Fibroblast of the aortic adventitia (primary cell): ENCODE measurements at regions not wholly inside any gene's neighbourhood (a gene's known extent, or its start where the extent isn't known, plus 50 kb on each side); places are given as distances from the start of the nearest gene placed in this dataset.

ENCODE experiments used
- DNase-seq: peaks from one replicate; pipeline ENCODE4 v3.0.0-alpha.2; 2010; ENCODE audit warnings: low read depth
- H3K4me3 ChIP-seq: 2 replicates; pipeline ENCODE4 v1.5.1; 2011; ENCODE audit warnings: low read depth, mild to moderate bottlenecking, control low read depth, low read length, moderate library complexity
- TF ChIP-seq, protein P1 (sequence below): IDR thresholded peaks from 2 replicates; pipeline ENCODE4 v1.5.1; 2011; ENCODE audit warnings: mild to moderate bottlenecking, low read length, control low read depth, inconsistent platforms; ENCODE audit not compliant: insufficient read depth

DNA sequence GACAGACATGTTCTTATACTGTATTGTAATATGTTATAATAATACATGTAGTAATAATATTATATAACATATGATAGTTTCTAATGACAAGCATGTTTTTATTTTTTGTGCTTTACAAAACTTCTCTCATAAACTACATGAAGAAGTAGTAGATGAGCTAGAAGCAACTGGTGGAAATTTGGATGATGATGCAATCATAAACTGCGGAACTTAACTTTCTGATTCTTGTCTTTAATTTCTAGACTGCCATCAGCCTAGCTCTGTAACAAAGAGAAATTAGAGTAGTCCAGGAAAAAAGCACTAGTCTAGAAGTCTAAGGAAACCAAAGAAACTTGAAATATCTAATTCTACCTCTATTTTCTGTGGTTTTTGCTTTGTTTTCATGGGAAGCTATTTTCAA lies 71.0 kb upstream of the SPATS2L start:
- TF ChIP-seq, protein P1, sequence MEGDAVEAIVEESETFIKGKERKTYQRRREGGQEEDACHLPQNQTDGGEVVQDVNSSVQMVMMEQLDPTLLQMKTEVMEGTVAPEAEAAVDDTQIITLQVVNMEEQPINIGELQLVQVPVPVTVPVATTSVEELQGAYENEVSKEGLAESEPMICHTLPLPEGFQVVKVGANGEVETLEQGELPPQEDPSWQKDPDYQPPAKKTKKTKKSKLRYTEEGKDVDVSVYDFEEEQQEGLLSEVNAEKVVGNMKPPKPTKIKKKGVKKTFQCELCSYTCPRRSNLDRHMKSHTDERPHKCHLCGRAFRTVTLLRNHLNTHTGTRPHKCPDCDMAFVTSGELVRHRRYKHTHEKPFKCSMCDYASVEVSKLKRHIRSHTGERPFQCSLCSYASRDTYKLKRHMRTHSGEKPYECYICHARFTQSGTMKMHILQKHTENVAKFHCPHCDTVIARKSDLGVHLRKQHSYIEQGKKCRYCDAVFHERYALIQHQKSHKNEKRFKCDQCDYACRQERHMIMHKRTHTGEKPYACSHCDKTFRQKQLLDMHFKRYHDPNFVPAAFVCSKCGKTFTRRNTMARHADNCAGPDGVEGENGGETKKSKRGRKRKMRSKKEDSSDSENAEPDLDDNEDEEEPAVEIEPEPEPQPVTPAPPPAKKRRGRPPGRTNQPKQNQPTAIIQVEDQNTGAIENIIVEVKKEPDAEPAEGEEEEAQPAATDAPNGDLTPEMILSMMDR = no peak
- no peak overlapping the region for H3K4me3 ChIP-seq
- DNase-seq = no peak

DNA sequence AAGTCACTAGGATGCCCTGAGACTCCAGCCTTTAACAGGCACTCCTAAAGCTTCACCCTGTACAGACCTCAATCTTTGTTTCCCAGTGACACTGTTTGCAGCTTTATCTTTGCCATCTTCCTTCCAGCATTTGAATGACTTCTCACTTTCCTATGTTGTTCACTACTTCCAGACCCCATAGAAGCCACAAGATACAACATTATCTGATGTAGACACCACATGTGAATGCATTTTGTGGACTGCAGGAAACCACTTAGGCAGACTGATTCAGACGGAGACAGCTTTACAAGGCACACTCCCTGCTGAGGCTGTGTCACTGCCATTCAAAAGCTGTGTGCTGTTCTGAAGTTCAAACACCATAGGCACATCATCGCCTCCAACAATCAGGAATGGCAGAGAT lies 67.3 kb upstream of the SPATS2L start:
- H3K4me3 ChIP-seq = no peak overlapping the region

DNA sequence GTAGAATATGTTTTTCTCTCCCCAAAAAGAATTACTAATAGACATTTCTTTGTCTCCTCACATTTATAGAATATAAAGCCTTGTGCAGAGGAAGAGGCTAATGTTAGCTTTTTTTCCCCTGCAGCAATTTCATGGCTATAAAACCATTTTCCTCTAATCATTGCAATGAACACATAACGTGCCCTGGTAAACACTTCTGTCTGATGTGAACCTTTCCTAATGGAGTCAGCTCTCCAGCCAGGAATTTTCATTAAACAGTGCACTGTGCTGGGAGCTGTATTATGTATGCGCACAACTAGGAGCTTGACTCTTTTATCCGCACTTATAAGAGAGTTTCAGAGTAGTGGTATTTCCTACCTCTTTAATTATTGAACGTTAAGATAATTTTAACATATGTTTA lies 63.9 kb upstream of the SPATS2L start:
- TF ChIP-seq, protein P1 = no peak
- no peak for DNase-seq
- H3K4me3 ChIP-seq = no peak overlapping the region

More for the DNA sequence above, 67.3 kb upstream of the SPATS2L start:
- no peak for DNase-seq
- TF ChIP-seq, protein P1 = no peak

DNA sequence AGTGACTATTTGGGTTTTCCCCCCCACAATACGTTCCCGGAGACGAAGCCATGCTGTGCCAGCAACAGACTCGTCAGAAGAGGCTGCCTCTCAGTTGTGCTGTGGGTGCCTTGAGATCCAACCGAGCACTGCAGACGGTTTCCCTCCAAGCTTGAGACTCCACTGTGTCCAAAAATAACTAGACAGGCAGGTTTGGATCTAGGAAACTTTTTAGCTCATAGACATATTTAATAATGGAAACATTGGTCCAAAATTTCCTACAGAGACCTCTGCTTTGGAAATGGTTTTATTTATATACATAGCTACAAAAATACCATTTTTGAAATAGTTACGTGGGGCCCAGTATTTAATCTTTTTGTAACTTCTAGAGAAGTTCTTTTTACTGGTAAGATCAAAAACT lies 63.1 kb upstream of the SPATS2L start:
- TF ChIP-seq, protein P1 = no peak
- no peak for DNase-seq

DNA sequence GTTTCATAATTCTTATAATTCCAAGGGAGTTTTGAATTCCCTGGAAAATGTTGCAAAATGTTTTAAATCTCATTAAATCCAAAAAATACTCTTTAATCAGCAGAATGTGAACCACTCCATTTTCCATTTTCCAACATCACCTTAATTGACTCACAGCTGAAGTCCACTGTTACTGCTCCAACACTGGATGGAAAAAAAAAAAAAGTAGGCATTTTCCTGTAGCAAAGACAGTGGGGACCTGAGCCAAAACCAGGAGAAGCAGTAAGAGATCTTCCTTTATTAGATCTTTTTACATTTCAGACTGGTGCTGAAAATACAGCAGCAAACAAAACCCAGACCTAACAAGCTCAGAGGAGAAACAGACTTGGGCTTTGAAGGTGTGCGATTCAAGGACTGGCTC lies 62.4 kb upstream of the SPATS2L start:
- TF ChIP-seq, protein P1 = no peak
- no peak for DNase-seq
- H3K4me3 ChIP-seq = no peak overlapping the region

More for the DNA sequence above, 63.1 kb upstream of the SPATS2L start:
- no peak overlapping the region for H3K4me3 ChIP-seq

DNA sequence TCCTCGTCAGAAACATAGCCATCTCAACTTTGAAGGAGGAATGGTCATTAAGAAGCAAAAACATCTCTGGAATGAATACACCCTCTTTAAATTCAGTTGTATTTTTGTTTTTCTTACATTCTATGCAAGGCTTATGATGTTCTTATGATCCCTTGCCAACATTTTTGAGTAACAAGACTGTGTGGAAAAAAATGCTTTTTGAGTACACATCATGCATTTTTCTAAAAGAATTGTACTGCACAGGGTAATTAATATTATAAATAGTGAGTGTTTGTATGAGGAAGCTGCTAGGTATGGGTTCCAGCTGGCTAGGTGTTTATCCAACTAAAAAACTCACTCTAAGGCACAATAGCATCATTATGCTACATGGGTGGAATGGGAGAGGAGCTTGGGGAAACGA lies 59.0 kb upstream of the SPATS2L start:
- H3K4me3 ChIP-seq = no peak overlapping the region
- TF ChIP-seq, protein P1 = no peak
- DNase-seq = peak; percentile 28
